Memory B cell (primary cell): ENCODE measurements at regions not wholly inside any gene's neighbourhood (a gene's known extent, or its start where the extent isn't known, plus 50 kb on each side); places are given as distances from the start of the nearest gene placed in this dataset.

Experiments
- ATAC-seq: fragments of 150-1000 bp; cut with Tn5 transposase; 2 replicates; pipeline ENCODE4 v1.10.0; 2021; ENCODE audit warnings: low read depth, mild to moderate bottlenecking, moderate library complexity
- DNase-seq, 2 donors: peaks; one replicate each; pipeline ENCODE4 v3.0.0; 2022; ENCODE audit warnings: low spot score in 2 of 2
- H3K27ac Mint-ChIP-seq: one replicate; pipeline ENCODE4 v1.8.0; 2022; ENCODE audit warnings: mild to moderate bottlenecking, moderate library complexity, mixed read lengths
- H3K27me3 Mint-ChIP-seq: one replicate; pipeline ENCODE4 v1.8.0; 2022; ENCODE audit warnings: mixed read lengths
- H3K36me3 Mint-ChIP-seq: one replicate; pipeline ENCODE4 v1.8.0; 2022; ENCODE audit warnings: mild to moderate bottlenecking, mixed read lengths
- H3K4me1 Mint-ChIP-seq: one replicate; pipeline ENCODE4 v1.8.0; 2022; ENCODE audit warnings: mixed read lengths
- H3K4me3 Mint-ChIP-seq: one replicate; pipeline ENCODE4 v1.8.0; 2022; ENCODE audit warnings: mild to moderate bottlenecking, moderate library complexity, mixed read lengths
- H3K9me3 Mint-ChIP-seq: one replicate; pipeline ENCODE4 v1.8.0; 2022; ENCODE audit warnings: mixed read lengths

DNA sequence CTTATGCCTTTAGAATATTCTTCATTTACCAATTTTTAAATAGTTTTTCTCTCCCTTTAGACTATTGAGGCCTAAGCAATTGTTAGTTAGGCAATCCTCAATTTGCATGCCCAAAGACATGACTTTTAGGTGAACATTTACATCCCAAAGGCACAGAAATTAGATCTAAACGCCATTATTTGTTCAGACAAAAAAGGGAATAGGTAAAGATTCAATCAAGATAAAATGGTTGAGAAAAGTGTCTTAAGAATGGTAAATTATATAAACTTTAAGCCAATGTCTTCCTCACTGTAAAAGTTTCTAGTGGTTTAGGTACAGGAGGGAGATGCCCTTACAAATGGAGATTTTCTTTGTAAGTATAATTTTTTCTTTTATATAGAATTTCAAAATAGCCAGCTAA, 50.2 kb upstream of the MME start:
- ATAC-seq (no peak), DNase-seq (no peak)
- Mint-ChIP-seq H3K9me3 (peaks cover 3% of the 10 kb centered on the region), H3K4me1 (no peaks in the 10 kb centered on the region), H3K27ac (no peak overlapping the region), H3K27me3 (no peaks in the 10 kb centered on the region), H3K4me3 (no peak overlapping the region), H3K36me3 (no peaks in the 10 kb centered on the region)

DNA sequence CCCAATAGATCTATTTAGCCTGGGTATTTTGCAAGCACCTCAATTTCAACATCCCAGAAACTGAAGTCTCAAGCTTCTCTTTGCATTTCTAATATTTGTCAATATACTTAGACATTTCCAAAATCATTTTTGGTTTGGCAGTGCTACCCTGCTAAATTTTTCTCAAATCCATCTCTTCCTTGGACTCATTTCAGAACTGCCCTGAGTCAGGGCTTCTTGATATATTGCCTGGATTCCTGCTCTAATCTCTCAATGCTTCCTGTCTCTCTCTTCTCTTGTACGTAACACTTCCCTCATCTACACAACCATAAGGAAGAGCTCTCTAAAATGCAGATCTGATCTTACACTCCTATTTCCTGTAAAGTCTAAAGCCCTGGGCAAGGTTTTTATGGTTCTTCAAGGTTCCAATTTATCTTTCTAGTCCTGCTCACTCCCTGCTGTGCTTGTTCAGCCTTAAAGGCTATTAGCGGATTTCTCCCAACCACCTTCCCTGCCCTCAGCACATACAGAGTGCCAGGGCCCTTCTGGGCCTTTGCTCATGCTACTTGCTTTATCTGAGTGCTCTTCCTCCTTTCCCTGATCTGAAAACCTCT, 53.0 kb upstream of the MME start:
- Mint-ChIP-seq H3K27me3 (no peaks in the 10 kb centered on the region), H3K4me3 (no peak overlapping the region), H3K4me1 (no peaks in the 10 kb centered on the region), H3K9me3 (peaks cover 3% of the 10 kb centered on the region), H3K27ac (no peak overlapping the region), H3K36me3 (no peaks in the 10 kb centered on the region)
- DNase-seq (no peak), ATAC-seq (no peak)

DNA sequence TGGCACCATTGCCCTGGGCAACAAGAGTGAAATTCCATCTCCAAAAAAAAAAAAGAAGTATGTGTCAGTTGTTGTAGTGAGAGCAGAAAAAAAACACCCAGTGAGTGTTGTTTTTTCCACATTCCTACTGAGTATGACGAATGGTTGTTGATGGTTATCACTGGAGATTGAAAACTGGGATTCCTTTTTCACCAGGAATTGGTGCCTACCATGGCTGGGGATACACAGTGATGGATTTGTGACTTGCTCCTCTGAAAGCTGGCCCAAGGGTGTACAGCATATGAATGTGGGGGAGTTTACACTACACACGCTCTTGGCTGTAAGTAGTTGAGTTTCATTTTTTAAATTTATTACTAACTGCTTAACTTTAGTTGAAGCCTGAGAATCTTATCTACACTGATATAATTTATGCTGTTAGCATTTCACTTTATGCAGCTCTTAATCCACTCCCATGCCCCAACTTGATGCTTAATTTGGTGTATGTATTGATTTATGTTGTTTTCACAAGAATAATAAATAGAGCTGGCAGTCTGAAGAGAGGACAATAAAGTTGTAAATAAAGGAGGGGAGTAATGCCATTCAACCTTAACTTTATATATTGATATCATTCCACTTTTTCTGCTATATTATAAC, 56.0 kb upstream of the MME start:
- no peak for DNase-seq
- no peak for ATAC-seq
- Mint-ChIP-seq H3K27me3 (no peaks in the 10 kb centered on the region), H3K36me3 (no peaks in the 10 kb centered on the region), H3K4me3 (no peak overlapping the region), H3K4me1 (no peaks in the 10 kb centered on the region), H3K9me3 (peaks cover 3% of the 10 kb centered on the region), H3K27ac (no peak overlapping the region)

DNA sequence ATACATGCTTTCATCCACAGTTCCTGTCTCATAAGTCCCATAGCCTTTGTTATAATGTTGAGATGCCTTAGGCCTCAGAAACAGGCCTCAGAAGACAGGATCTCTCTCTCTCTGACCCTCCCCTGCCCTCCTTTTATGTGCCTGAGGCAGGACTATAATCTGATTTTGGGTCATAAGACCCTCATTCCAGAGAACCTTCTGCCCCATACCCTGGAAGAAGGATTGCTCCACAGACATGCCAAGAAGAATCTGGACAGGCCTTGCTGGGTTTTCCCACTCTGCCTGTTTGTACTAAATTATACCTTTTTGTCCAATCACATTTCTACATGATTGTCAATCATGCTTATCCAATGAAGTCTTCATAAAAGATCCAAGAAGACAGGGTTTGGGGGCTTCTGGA, 57.2 kb upstream of the MME start:
- Mint-ChIP-seq H3K27ac (no peak overlapping the region), H3K27me3 (no peaks in the 10 kb centered on the region), H3K36me3 (no peaks in the 10 kb centered on the region), H3K4me3 (no peak overlapping the region), H3K9me3 (no peaks in the 10 kb centered on the region), H3K4me1 (no peaks in the 10 kb centered on the region)
- no peak for ATAC-seq
- DNase-seq: no peak

DNA sequence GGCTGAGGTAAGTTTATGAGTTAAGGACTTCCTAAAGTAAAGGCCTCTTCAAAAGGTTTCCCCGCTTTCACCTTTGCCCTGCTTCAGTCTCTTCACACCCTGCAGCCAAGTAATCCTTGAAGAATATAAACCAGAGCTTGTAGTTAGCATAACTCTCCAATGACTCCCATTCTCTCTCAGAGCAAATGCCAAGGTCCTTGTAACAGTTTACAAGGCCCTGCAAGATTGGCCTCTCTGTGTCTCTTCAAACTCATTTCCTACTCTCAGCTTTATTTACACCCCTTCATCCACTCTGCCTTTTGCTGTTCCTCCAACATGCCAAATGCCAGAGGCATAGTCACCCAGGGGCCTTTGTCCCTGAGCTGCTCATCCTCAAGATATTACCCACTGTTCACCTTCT, 60.5 kb upstream of the MME start:
- no peak for ATAC-seq
- Mint-ChIP-seq H3K36me3 (no peaks in the 10 kb centered on the region), H3K4me1 (no peaks in the 10 kb centered on the region), H3K27ac (no peak overlapping the region), H3K9me3 (no peaks in the 10 kb centered on the region), H3K27me3 (no peaks in the 10 kb centered on the region), H3K4me3 (no peak overlapping the region)
- no peak for DNase-seq

DNA sequence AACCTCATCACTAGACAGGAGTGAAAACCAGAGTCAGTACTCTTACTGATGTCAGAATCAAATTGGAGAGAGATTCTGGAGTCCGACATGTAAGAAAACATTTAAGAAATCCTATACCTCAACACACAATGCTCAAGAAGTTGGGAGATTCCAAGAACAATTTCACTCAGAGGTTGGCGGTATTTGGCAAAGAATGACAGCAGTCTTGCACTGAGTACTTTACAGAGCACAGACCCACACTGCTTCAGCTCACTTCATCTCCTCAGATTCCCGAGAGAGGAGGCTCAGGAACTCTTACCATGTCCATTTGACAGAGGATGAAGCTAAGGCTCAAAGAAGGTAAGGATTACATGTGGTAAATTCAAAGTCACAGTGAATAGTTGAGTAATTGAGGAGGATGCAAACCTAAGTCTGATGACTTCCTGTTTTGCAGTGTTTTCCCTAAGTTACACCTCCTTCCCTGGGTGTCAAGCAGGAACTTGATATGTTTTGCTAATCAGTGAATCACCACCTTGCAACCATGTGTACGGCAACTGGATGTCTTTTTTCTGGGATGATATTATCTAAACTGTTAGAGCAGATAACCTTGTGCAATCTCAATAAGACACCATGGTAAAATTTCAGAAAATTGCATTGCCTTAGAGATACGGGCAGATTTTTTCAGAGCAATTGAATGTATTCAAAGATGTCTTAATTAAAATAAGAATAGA, 61.3 kb upstream of the MME start:
- Mint-ChIP-seq H3K27ac (no peak overlapping the region), H3K9me3 (no peaks in the 10 kb centered on the region), H3K27me3 (no peaks in the 10 kb centered on the region), H3K4me1 (no peaks in the 10 kb centered on the region), H3K36me3 (no peaks in the 10 kb centered on the region), H3K4me3 (no peak overlapping the region)
- ATAC-seq: no peak
- no peak for DNase-seq

DNA sequence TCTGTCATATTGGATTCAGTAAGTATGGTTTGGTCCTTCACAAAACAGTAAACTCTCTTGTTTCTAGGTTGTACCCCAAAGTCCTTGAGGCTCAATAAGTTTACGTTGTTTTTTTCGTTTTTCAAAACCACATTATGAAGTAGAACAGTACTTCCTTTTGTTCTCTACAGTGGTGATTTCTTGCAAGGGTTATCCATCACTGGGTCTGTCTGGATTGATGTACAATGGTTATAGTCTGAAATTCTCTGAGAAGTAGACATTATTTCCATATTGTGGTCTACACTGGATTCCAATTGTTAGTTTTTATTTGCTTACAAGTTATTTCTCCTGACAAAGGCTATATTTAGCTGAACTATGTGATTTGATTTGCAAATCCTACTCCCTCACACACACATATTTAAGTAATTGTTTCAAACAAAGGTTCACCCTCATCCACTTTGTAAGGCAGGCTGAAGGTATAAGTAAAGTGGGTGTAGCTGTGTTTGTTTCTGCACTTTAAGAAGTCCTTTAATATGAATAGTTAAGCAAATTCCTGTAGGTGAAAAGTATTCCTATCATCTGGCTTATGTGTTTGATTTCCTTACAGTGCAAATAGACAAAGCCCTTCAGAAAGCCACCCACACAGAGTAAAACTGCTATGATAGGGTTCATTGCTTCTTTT, 64.2 kb upstream of the MME start:
- Mint-ChIP-seq H3K4me1 (no peaks in the 10 kb centered on the region), H3K9me3 (peaks cover 3% of the 10 kb centered on the region), H3K36me3 (no peaks in the 10 kb centered on the region), H3K27ac (no peak overlapping the region), H3K27me3 (peaks cover 2% of the 10 kb centered on the region), H3K4me3 (no peak overlapping the region)
- DNase-seq (no peak), ATAC-seq (no peak)

DNA sequence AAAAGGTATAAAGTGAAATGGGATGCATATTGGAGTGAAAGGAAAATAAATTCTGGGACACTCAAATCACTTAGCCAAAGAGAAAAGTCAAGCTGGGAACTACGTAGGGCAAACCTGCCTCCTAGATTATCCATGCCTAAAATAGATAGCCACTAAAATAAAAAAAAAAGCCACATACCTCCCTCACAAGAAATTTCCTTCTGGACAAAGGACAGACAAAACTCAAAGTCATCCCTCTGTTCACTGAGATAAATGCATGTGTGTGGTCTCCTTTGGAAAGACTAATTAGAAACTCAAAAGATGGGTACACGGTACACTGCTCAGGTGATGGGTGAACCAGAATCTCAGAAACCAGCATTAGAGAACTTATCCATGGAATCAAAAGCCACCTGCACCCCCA, 65.2 kb upstream of the MME start:
- no peak for ATAC-seq
- H3K27me3 Mint-ChIP-seq: peaks cover 2% of the 10 kb centered on the region
- no peak overlapping the region for H3K4me3 Mint-ChIP-seq
- H3K9me3 Mint-ChIP-seq: peaks cover 4% of the 10 kb centered on the region
- no peak for DNase-seq
- no peak overlapping the region for H3K27ac Mint-ChIP-seq
- H3K4me1 Mint-ChIP-seq: no peaks in the 10 kb centered on the region
- H3K36me3 Mint-ChIP-seq: no peaks in the 10 kb centered on the region

DNA sequence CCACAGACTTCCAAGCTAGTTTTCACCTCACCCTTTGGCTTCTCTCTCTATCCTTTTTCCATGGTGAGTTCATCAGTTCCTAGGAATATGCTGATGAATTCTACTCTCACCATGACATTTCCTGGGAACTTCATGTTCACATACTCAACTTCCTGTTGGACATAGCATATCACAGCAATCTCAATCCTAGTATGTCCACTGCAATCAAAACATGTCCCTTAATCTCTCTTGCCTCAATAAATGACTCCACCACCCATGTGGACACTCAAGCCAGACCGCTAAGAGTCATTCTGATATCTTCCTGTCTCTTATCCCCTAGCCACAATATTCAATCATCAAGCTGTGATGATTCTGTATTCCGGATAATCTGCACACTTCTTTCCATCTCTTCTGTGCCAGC, 66.7 kb upstream of the MME start:
- ATAC-seq (no peak), DNase-seq (no peak)
- Mint-ChIP-seq H3K36me3 (no peaks in the 10 kb centered on the region), H3K27ac (no peak overlapping the region), H3K4me3 (no peak overlapping the region), H3K4me1 (no peaks in the 10 kb centered on the region), H3K27me3 (peaks cover 2% of the 10 kb centered on the region), H3K9me3 (peaks cover 4% of the 10 kb centered on the region)

DNA sequence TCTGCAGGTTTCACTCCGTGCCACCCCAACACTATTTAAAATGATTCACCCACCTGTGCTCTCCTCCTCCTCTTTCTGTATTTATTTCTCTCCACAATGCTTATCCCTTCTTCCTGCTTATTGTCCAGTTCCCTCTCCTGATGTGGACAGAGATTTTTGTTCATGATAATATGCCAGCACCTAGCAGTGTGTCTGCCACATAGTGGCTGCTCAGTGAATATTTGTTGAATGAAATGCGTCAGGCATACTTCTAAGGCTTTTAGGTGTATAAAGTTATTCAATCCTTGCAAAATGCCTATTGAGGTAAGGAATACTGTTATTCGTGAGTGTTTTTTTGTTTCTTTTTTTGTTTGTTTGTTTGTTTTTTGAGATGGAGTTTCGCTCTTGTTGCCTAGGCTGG, 67.5 kb upstream of the MME start:
- H3K27me3 Mint-ChIP-seq: peaks cover 2% of the 10 kb centered on the region
- no peaks in the 10 kb centered on the region for H3K4me1 Mint-ChIP-seq
- peaks cover 4% of the 10 kb centered on the region for H3K9me3 Mint-ChIP-seq
- no peak overlapping the region for H3K4me3 Mint-ChIP-seq
- DNase-seq (no peak), ATAC-seq (no peak)
- H3K27ac Mint-ChIP-seq: no peak overlapping the region
- no peaks in the 10 kb centered on the region for H3K36me3 Mint-ChIP-seq

DNA sequence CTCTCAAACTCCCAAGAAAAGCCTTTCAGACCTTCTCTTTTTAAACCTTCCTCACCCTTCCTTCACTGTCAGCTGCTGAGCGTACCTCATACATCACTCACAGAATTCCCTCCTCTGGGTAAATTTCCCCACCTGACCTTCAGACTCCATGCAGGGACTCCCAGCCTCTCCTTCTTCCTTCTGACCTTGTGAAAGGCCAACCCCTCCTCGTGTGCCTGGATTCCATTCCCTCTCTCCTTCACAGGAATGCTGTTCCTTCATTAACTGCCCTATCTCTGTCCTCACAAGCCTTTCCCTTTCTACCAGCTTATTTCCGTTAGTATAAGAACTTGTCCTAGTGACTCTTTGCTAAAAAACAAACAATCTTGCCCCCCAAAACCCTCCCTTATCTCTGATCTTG, 69.7 kb upstream of the MME start:
- H3K27ac Mint-ChIP-seq: no peak overlapping the region
- no peak for ATAC-seq
- H3K9me3 Mint-ChIP-seq: peaks cover 4% of the 10 kb centered on the region
- DNase-seq: no peak
- H3K27me3 Mint-ChIP-seq: peaks cover 2% of the 10 kb centered on the region
- no peak overlapping the region for H3K4me3 Mint-ChIP-seq
- no peaks in the 10 kb centered on the region for H3K4me1 Mint-ChIP-seq
- no peaks in the 10 kb centered on the region for H3K36me3 Mint-ChIP-seq

DNA sequence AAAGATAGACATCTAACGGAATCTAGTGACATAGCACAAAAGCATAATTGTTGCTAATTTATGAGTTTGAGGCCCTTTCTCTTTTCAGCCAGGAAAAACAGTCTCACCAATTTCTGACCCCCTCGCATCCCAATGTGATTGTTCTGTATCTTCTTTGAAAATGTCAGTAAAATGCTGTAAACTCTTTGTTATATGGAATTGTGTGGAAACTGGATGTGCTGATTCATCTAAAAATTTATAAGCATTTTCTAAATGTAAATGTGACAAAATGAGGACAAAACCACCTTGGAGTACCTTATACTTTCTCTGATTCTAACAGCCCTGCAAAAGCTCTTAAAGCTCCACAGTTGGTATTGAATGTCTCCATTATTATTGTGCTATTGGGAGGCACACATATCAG, 70.9 kb upstream of the MME start:
- H3K36me3 Mint-ChIP-seq: no peaks in the 10 kb centered on the region
- no peak overlapping the region for H3K27ac Mint-ChIP-seq
- peaks cover 4% of the 10 kb centered on the region for H3K9me3 Mint-ChIP-seq
- no peak overlapping the region for H3K4me3 Mint-ChIP-seq
- DNase-seq (no peak), ATAC-seq (no peak)
- H3K27me3 Mint-ChIP-seq: peaks cover 2% of the 10 kb centered on the region
- H3K4me1 Mint-ChIP-seq: no peaks in the 10 kb centered on the region

DNA sequence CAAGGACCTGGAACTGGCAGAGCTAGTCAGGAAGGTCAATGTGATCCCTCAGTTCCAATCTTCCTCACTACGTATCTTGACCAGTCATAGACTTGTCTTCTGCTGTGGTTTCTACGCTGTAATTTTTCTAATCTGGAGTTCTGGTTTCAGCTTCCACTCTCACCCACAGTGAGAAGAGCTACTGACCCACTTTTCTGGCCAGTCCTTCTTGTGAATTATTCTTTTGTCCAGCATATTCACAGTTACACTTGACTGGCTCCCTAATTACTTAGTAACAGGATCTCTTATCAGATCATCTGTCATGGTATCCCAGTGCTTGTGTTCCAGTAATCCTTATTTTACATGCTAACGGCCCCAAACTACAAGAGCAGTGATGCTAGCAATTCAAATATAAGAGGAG, 72.4 kb upstream of the MME start:
- H3K36me3 Mint-ChIP-seq: no peaks in the 10 kb centered on the region
- no peak overlapping the region for H3K27ac Mint-ChIP-seq
- H3K27me3 Mint-ChIP-seq: peaks cover 2% of the 10 kb centered on the region
- no peak overlapping the region for H3K4me3 Mint-ChIP-seq
- no peak for ATAC-seq
- no peaks in the 10 kb centered on the region for H3K4me1 Mint-ChIP-seq
- DNase-seq: no peak
- peaks cover 3% of the 10 kb centered on the region for H3K9me3 Mint-ChIP-seq

DNA sequence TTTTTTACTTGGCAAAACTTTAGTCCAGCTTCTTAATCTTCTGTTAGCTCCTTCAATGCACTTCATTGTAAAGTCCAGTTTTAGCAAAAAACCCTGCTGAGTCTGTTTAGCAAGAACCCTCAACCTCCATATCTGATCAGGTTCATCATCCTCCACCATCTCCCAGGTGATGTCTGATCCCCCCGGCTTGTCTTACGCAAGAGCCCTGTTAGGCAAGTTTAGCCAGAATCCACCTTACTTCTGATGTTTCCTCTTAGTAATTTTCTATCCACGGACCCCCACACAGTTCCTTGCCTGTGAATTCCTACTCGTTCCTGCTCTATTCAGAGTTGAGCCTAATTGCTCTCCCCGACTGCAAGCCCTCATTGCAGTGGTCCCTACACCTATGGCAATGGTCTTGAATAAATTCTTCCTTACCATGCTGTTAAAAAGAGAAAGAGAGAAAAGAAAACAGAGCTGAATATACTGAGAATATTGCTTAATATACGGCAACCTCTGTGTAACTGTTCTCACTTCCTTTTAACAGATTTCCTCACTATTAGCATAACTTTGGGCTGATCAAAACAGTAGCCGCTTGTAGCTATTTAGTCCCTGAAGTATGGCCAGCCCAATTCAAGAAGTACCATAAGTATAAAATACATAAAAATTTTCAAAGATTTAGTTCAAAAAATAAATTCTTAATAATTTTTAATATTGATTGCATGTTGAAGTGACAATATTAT, 78.7 kb upstream of the MME start:
- Mint-ChIP-seq H3K4me1 (no peaks in the 10 kb centered on the region), H3K4me3 (no peak overlapping the region), H3K27ac (no peak overlapping the region), H3K36me3 (no peaks in the 10 kb centered on the region), H3K27me3 (no peaks in the 10 kb centered on the region), H3K9me3 (no peaks in the 10 kb centered on the region)
- DNase-seq (no peak), ATAC-seq (no peak)
